ENCODE measurements at regions not wholly inside any gene's neighbourhood (a gene's known extent, or its start where the extent isn't known, plus 50 kb on each side); places are given as distances from the start of the nearest gene placed in this dataset.

- in situ Hi-C loops (cut with HindIII; ENCODE audit: low sequenced_read_pairs), result no loop called here
- TF ChIP-seq CTCF (IDR thresholded peaks at IDR 0.05; ENCODE audit: low read depth, low read length), result no peak
- DNase-seq (ENCODE audit: low read depth, low spot score), result no peak
These were observed 184.8 kb upstream of the WSCD1 start for GRCh38 chr17:5885336-5885735.

GRCh38 chr17:5888811-5889210 is 181.4 kb upstream of the WSCD1 start:
- TF ChIP-seq CTCF (IDR thresholded peaks at IDR 0.05; ENCODE audit: low read depth, low read length), result no peak
- in situ Hi-C loops (cut with HindIII; ENCODE audit: low sequenced_read_pairs), result no loop called here
- H3K4me3 ChIP-seq (ENCODE audit: low read depth, low read length), result no peak overlapping the region
- DNase-seq (ENCODE audit: low read depth, low spot score), result peak; percentile 4

More at GRCh38 chr17:5885336-5885735, 184.8 kb upstream of the WSCD1 start:
- no peak overlapping the region for H3K4me3 ChIP-seq (ENCODE audit: low read depth, low read length)

- in situ Hi-C loops (cut with HindIII; ENCODE audit: low sequenced_read_pairs), result no loop called here
- TF ChIP-seq CTCF (IDR thresholded peaks at IDR 0.05; ENCODE audit: low read depth, low read length), result no peak
- DNase-seq (ENCODE audit: low read depth, low spot score), result no peak
- H3K4me3 ChIP-seq (ENCODE audit: low read depth, low read length), result no peak overlapping the region
These were observed 177.1 kb upstream of the WSCD1 start for GRCh38 chr17:5892921-5893675.

- in situ Hi-C loops (cut with HindIII; ENCODE audit: low sequenced_read_pairs), result no loop called here
- H3K4me3 ChIP-seq (ENCODE audit: low read depth, low read length), result no peak overlapping the region
- no peak for DNase-seq (ENCODE audit: low read depth, low spot score)
- no peak for TF ChIP-seq CTCF (IDR thresholded peaks at IDR 0.05; ENCODE audit: low read depth, low read length)
These were observed 176.4 kb upstream of the WSCD1 start for GRCh38 chr17:5893741-5894140.

- in situ Hi-C loops (cut with HindIII; ENCODE audit: low sequenced_read_pairs), result no loop called here
- DNase-seq (ENCODE audit: low read depth, low spot score), result no peak
- no peak overlapping the region for H3K4me3 ChIP-seq (ENCODE audit: low read depth, low read length)
- no peak for TF ChIP-seq CTCF (IDR thresholded peaks at IDR 0.05; ENCODE audit: low read depth, low read length)
These were observed 174.9 kb upstream of the WSCD1 start for GRCh38 chr17:5895276-5895675.

- in situ Hi-C loops (cut with HindIII; ENCODE audit: low sequenced_read_pairs), result no loop called here
- no peak for DNase-seq (ENCODE audit: low read depth, low spot score)
These were observed 174.0 kb upstream of the WSCD1 start for GRCh38 chr17:5896215-5896614.

More at GRCh38 chr17:5896215-5896614, 174.0 kb upstream of the WSCD1 start:
- H3K4me3 ChIP-seq (ENCODE audit: low read depth, low read length), result no peak overlapping the region
- no peak for TF ChIP-seq CTCF (IDR thresholded peaks at IDR 0.05; ENCODE audit: low read depth, low read length)

Measured in astrocyte of the spinal cord (primary cell).